Sigmoid colon (tissue), 6 donors: ENCODE measurements at regions not wholly inside any gene's neighbourhood (a gene's known extent, or its start where the extent isn't known, plus 50 kb on each side); places are given as distances from the start of the nearest gene placed in this dataset.

ENCODE experiments used
- DNase-seq: peaks from one replicate; pipeline ENCODE4 v3.0.0-alpha.2; 2019
- H3K27ac ChIP-seq, 4 donors: fragments of 200-600 bp; sonication (generic); one replicate each; pipeline ENCODE4 v1.5.1; 2016 to 2019; ENCODE audit warnings: mild to moderate bottlenecking in 1 of 4
- H3K27me3 ChIP-seq, 3 donors: fragments of 200-600 bp; sonication (generic); one replicate each; pipeline ENCODE4 v1.5.1; 2019; ENCODE audit warnings: mild to moderate bottlenecking in 1 of 3
- H3K36me3 ChIP-seq, 4 donors: fragments of 200-600 bp; sonication (generic); one replicate each; pipeline ENCODE4 v1.5.1; 2016 to 2019
- H3K4me1 ChIP-seq, 4 donors: fragments of 200-600 bp; sonication (generic); one replicate each; pipeline ENCODE4 v1.5.1; 2017 to 2019
- H3K4me3 ChIP-seq, 4 donors: fragments of 200-600 bp; sonication (generic); one replicate each; pipeline ENCODE4 v1.5.1; 2017 to 2019; ENCODE audit warnings: mild to moderate bottlenecking in 2 of 4, moderate library complexity in 1 of 4
- H3K9me3 ChIP-seq, 4 donors: fragments of 200-600 bp in 3 of 4; sonication (generic) in 3 of 4; one replicate each; pipeline versions ENCODE4 v1.5.1 to v1.6.1; 2013 to 2019
- CTCF ChIP-seq, 4 experiments: fragments of 450-650 bp in 3 of 4; fragments of 200-600 bp in 1 of 4; IDR thresholded peaks; one replicate each; pipeline ENCODE4 v1.5.1; 2016 to 2019; ENCODE audit warnings: antibody characterized with exemption in 4 of 4, mild to moderate bottlenecking in 3 of 4, moderate library complexity in 2 of 4
- EP300 ChIP-seq, 4 donors: sonication (generic); formaldehyde crosslinking; IDR thresholded peaks; one replicate each; pipeline ENCODE4 v1.6.1; 2017; ENCODE audit warnings: antibody characterized with exemption in 4 of 4
- POLR2A ChIP-seq, 2 donors: fragments of 450-650 bp; IDR thresholded peaks; one replicate each; pipeline ENCODE4 v1.6.1; 2016; ENCODE audit warnings: antibody characterized with exemption in 2 of 2, mild to moderate bottlenecking in 2 of 2, moderate library complexity in 2 of 2
- POLR2AphosphoS5 ChIP-seq, 4 donors: sonication (generic); formaldehyde crosslinking; IDR thresholded peaks; one replicate each; pipeline ENCODE4 v1.6.1; 2017; ENCODE audit warnings: antibody characterized with exemption in 4 of 4
- WGBS, 2 donors: extraction: QIAGEN DNeasy Blood & Tissue Kit; methylation state at CpG; one replicate each; pipeline ENCODE4 v1.1.7; 2013; 5-methylcytosine and 5-hydroxymethylcytosine counted together
- intact Hi-C: fragments of 100-400 bp; cut with DNase I; formaldehyde crosslinking; loops from one replicate; pipeline ENCODE4 v1.15.1; 2023
- donor health status: healthy with polysubstance abuse.
- donor health status: healthy.

- no peaks in the 10 kb centered on the region for H3K36me3 ChIP-seq
- TF ChIP-seq POLR2A (IDR thresholded peaks at IDR 0.05): no peak
- no peak for TF ChIP-seq POLR2AphosphoS5 (IDR thresholded peaks at IDR 0.05)
- TF ChIP-seq EP300 (IDR thresholded peaks at IDR 0.05): no peak
- no peak for TF ChIP-seq CTCF (IDR thresholded peaks at IDR 0.05)
- H3K9me3 ChIP-seq: no peaks in the 10 kb centered on the region
- H3K4me1 ChIP-seq: no peaks in the 10 kb centered on the region
- intact Hi-C loops: no loop called here
- no peak for DNase-seq
- H3K27me3 ChIP-seq: no peaks in the 10 kb centered on the region
- WGBS, 2 donors: 51 to 80% methylated on average over 4 of the region's 4 CpGs
- H3K4me3 ChIP-seq: no peak overlapping the region
- no peak overlapping the region for H3K27ac ChIP-seq
Observed at GRCh38 chr9:102049586-102050246, 311.3 kb upstream of the GRIN3A start.

GRCh38 chr9:102047549-102047948, 309.1 kb upstream of the GRIN3A start:
- H3K9me3 ChIP-seq: no peaks in the 10 kb centered on the region
- 63 to 65% methylated on average over 3 of the region's 3 CpGs for WGBS, 2 donors
- TF ChIP-seq POLR2A (IDR thresholded peaks at IDR 0.05): no peak
- no peak for TF ChIP-seq POLR2AphosphoS5 (IDR thresholded peaks at IDR 0.05)
- TF ChIP-seq EP300 (IDR thresholded peaks at IDR 0.05): no peak
- no peak for TF ChIP-seq CTCF (IDR thresholded peaks at IDR 0.05)
- intact Hi-C loops: no loop called here
- no peaks in the 10 kb centered on the region for H3K4me1 ChIP-seq
- no peak for DNase-seq
- H3K27ac ChIP-seq: no peak overlapping the region
- no peaks in the 10 kb centered on the region for H3K27me3 ChIP-seq
- no peak overlapping the region for H3K4me3 ChIP-seq
- H3K36me3 ChIP-seq: no peaks in the 10 kb centered on the region

- DNase-seq: no peak
- Histone ChIP-seq H3K27me3 (no peaks in the 10 kb centered on the region), H3K27ac (no peak overlapping the region), H3K4me1 (no peaks in the 10 kb centered on the region), H3K4me3 (no peak overlapping the region), H3K9me3 (no peaks in the 10 kb centered on the region), H3K36me3 (no peaks in the 10 kb centered on the region)
- WGBS, 2 donors: 63 to 89% methylated on average over 1 of the region's 1 CpG
- no peak for TF ChIP-seq POLR2A (IDR thresholded peaks at IDR 0.05)
- no peak for TF ChIP-seq CTCF (IDR thresholded peaks at IDR 0.05)
- TF ChIP-seq EP300 (IDR thresholded peaks at IDR 0.05): no peak
- no peak for TF ChIP-seq POLR2AphosphoS5 (IDR thresholded peaks at IDR 0.05)
- intact Hi-C loops: no loop called here
Observed at GRCh38 chr9:102044133-102044532, 305.7 kb upstream of the GRIN3A start.

- TF ChIP-seq POLR2AphosphoS5 (IDR thresholded peaks at IDR 0.05) (no peak), CTCF (IDR thresholded peaks at IDR 0.05) (no peak), EP300 (IDR thresholded peaks at IDR 0.05) (no peak)
- Histone ChIP-seq H3K4me3 (no peak overlapping the region), H3K27me3 (no peaks in the 10 kb centered on the region), H3K36me3 (no peaks in the 10 kb centered on the region), H3K4me1 (no peaks in the 10 kb centered on the region), H3K27ac (no peak overlapping the region), H3K9me3 (no peaks in the 10 kb centered on the region)
- 46 to 72% methylated on average over 1 of the region's 1 CpG for WGBS, 2 donors
- intact Hi-C loops: no loop called here
- no peak for DNase-seq
Observed at GRCh38 chr9:102038006-102038405, 299.6 kb upstream of the GRIN3A start.

GRCh38 chr9:102035929-102036328, 297.5 kb upstream of the GRIN3A start:
- Histone ChIP-seq H3K4me3 (no peak overlapping the region), H3K4me1 (no peaks in the 10 kb centered on the region), H3K36me3 (no peaks in the 10 kb centered on the region), H3K27ac (no peak overlapping the region), H3K9me3 (no peaks in the 10 kb centered on the region), H3K27me3 (no peaks in the 10 kb centered on the region)
- no peak for TF ChIP-seq POLR2AphosphoS5 (IDR thresholded peaks at IDR 0.05)
- TF ChIP-seq POLR2A (IDR thresholded peaks at IDR 0.05): no peak
- DNase-seq: no peak
- intact Hi-C loops: no loop called here
